ENCODE measurements at regions not wholly inside any gene's neighbourhood (a gene's known extent, or its start where the extent isn't known, plus 50 kb on each side); places are given as distances from the start of the nearest gene placed in this dataset.

DNA sequence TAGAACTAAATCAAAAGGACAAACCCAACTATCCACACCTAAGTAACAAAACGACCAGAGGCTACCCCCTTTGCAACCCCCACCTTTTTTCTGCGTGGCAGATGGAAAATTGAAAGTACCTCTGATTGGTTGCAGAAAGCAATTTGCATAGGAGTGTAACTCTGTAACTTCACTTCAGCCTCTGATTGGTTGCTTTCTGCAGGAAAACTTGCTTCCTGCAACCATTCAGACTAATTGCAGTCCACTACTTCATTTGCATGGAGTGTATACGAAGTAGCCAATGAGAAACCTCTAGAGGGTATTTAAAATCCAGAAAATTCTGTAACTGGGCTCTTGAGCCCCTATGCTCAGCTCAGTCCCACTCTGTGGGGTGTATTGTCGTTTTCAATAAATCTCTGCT is 129.1 kb upstream of the OLIG3 start:
- ChIA-PET RAD21 (ENCODE audit: unreplicated experiment) (interaction anchor here (1.4 kb wide), 1 partner anchor 10 kb away, joined by 4 read pairs; no protein-coding TSS in a partner anchor), SMC1A (ENCODE audit: uncharacterized antibody, unreplicated experiment) (interaction anchor here (1.3 to 2.8 kb wide), 2 partner anchors 8 to 19 kb away, joined by 4 to 15 read pairs; no protein-coding TSS in a partner anchor), CTCF (interaction anchor here (1.9 kb wide), 1 partner anchor 12 kb away, joined by 4 read pairs; no protein-coding TSS in a partner anchor), POLR2A (interaction anchor here (2.2 kb wide), 1 partner anchor 15 kb away, joined by 5 read pairs; no protein-coding TSS in a partner anchor)
- H3K36me3 ChIP-seq (ENCODE audit: control insufficient read depth in 2 of 2, insufficient read depth in 2 of 2, low read length in 1 of 2) = no peaks in the 10 kb centered on the region
- no peaks in the 10 kb centered on the region for H3K27me3 ChIP-seq (replicated peaks in 1 of 2; ENCODE audit: control insufficient read depth in 2 of 2, insufficient read depth in 2 of 2, low read length in 1 of 2)
- no peak overlapping the region for H3K9ac ChIP-seq (ENCODE audit: control insufficient read depth, insufficient read depth, low read length)
- no peak overlapping the region for H3K4me3 ChIP-seq
- intact Hi-C loops (cut with micrococcal nuclease; ENCODE audit: unreplicated experiment) = no loop called here
- H3K4me1 ChIP-seq (ENCODE audit: control insufficient read depth, insufficient read depth, low read length) = peaks cover 16% of the 10 kb centered on the region
- DNase-seq (ENCODE audit: low read depth, low spot score) = no peak
- H3K9me3 ChIP-seq (replicated peaks; ENCODE audit: control insufficient read depth, insufficient read depth, low read length) = no peaks in the 10 kb centered on the region
- in situ Hi-C loops (cut with MboI) = no loop called here
- H4K20me1 ChIP-seq (ENCODE audit: control insufficient read depth, insufficient read depth) = no peaks in the 10 kb centered on the region
- WGBS (ENCODE audit: insufficient coverage, insufficient replicate concordance, low lambda C conversion rate, missing lambda C conversion rate) = 29% methylated on average over 4 of the region's 4 CpGs
- BruUV-seq (replicated peaks) = no TSS peak
- no peak for ATAC-seq
- H3K79me2 ChIP-seq (ENCODE audit: control insufficient read depth, insufficient read depth, low read length) = no peaks in the 10 kb centered on the region
- no peak for FAIRE-seq
- TF ChIP-seq MEF2B (IDR thresholded peaks at IDR 0.05; ENCODE audit: partially characterized antibody, poor library complexity, severe bottlenecking) (no peak), TCF7 (IDR thresholded peaks at IDR 0.05; ENCODE audit: borderline replicate concordance) (no peak), ZNF384 (IDR thresholded peaks at IDR 0.05; ENCODE audit: borderline replicate concordance, low read depth, low read length) (no peak), NBN (IDR thresholded peaks at IDR 0.05) (no peak), TBL1XR1 (IDR thresholded peaks at IDR 0.05; ENCODE audit: low read depth, low read length) (no peak), IKZF1 (conservative IDR thresholded peaks at IDR 0.05) (no peak), NFYA (IDR thresholded peaks at IDR 0.05; ENCODE audit: borderline replicate concordance, low read depth, low read length) (no peak), TAF1 (IDR thresholded peaks at IDR 0.05; ENCODE audit: borderline replicate concordance, low read depth, low read length) (no peak)
- H2AFZ ChIP-seq (ENCODE audit: control insufficient read depth, low read depth, low read length) = no peak overlapping the region
- H3K4me2 ChIP-seq (ENCODE audit: control insufficient read depth, insufficient read depth) = no peak overlapping the region
- no peak overlapping the region for H3K27ac ChIP-seq (ENCODE audit: control insufficient read depth, insufficient read depth)
